ENCODE measurements at regions not wholly inside any gene's neighbourhood (a gene's known extent, or its start where the extent isn't known, plus 50 kb on each side); places are given as distances from the start of the nearest gene placed in this dataset.

GRCh38 chr4:97013711-97014110 is 1129.6 kb downstream of the STPG2 start:
- TF ChIP-seq POLR2A (IDR thresholded peaks at IDR 0.05; ENCODE audit: low read depth, low read length) (no peak), CTCF (IDR thresholded peaks at IDR 0.05; ENCODE audit: extremely low read depth in 1 of 2, insufficient read depth in 1 of 2, low read depth in 1 of 2, low read length in 2 of 2) (no peak), EZH2 (IDR thresholded peaks at IDR 0.05; ENCODE audit: borderline replicate concordance, low read depth, low read length, severe bottlenecking) (no peak), POLR2AphosphoS5 (IDR thresholded peaks at IDR 0.05; ENCODE audit: insufficient read depth, low read depth, low read length) (no peak), FOS (IDR thresholded peaks at IDR 0.05; ENCODE audit: borderline replicate concordance, insufficient read depth, low read length) (no peak), GATA2 (IDR thresholded peaks at IDR 0.05; ENCODE audit: insufficient read depth, insufficient read length, low read depth, low read length) (no peak), MYC (IDR thresholded peaks at IDR 0.05; ENCODE audit: low read depth, low read length) (no peak), JUN (IDR thresholded peaks at IDR 0.05; ENCODE audit: borderline replicate concordance, insufficient read depth, insufficient read length, low read depth) (no peak)
- TF ChIP-seq, protein P1, sequence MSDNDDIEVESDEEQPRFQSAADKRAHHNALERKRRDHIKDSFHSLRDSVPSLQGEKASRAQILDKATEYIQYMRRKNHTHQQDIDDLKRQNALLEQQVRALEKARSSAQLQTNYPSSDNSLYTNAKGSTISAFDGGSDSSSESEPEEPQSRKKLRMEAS (IDR thresholded peaks at IDR 0.05; ENCODE audit: insufficient read depth, insufficient read length), result no peak
